Lung (tissue), 11 donors: ENCODE measurements at regions not wholly inside any gene's neighbourhood (a gene's known extent, or its start where the extent isn't known, plus 50 kb on each side); places are given as distances from the start of the nearest gene placed in this dataset.

Experiments used
- ATAC-seq: fragments of 200-7000 bp; cut with Tn5 transposase; one replicate; pipeline ENCODE4 v1.9.1; 2020; ENCODE audit warnings: moderate number of reproducible peaks; ENCODE audit not compliant: insufficient read depth, low FRiP score
- DNase-seq, 3 donors: peaks; one replicate each; pipeline ENCODE4 v3.0.0-alpha.2; 2013 to 2017
- H3K27ac ChIP-seq, 2 donors: one replicate each; pipeline ENCODE4 v1.5.1; 2013; ENCODE audit warnings: mild to moderate bottlenecking in 2 of 2, moderate library complexity in 2 of 2, control low read depth in 1 of 2, inconsistent platforms in 1 of 2, low read depth in 1 of 2, low read length in 1 of 2
- H3K27me3 ChIP-seq, 3 donors: one replicate each; pipeline ENCODE4 v1.5.1; 2013; ENCODE audit warnings: low read length in 2 of 3; ENCODE audit not compliant: control insufficient read depth in 3 of 3, insufficient read depth in 3 of 3
- H3K36me3 ChIP-seq, 4 donors: one replicate each; pipeline ENCODE4 v1.5.1; 2013; ENCODE audit warnings: low read length in 4 of 4, mild to moderate bottlenecking in 1 of 4, moderate library complexity in 1 of 4; ENCODE audit not compliant: control insufficient read depth in 4 of 4, insufficient read depth in 4 of 4
- H3K4me1 ChIP-seq, 5 donors: one replicate each; pipeline ENCODE4 v1.5.1; 2013; ENCODE audit warnings: low read length in 5 of 5, mild to moderate bottlenecking in 2 of 5, moderate library complexity in 1 of 5; ENCODE audit not compliant: control insufficient read depth in 5 of 5, insufficient read depth in 5 of 5
- H3K4me3 ChIP-seq: one replicate; pipeline ENCODE4 v1.5.1; 2013; ENCODE audit warnings: mild to moderate bottlenecking, control low read depth, moderate library complexity
- H3K9ac ChIP-seq, 2 donors: one replicate each; pipeline ENCODE4 v1.5.1; 2013; ENCODE audit warnings: low read length in 2 of 2, control low read depth in 1 of 2; ENCODE audit not compliant: insufficient read depth in 1 of 2
- H3K9me3 ChIP-seq, 4 donors: one replicate each; pipeline ENCODE4 v1.5.1; 2013; ENCODE audit warnings: low read length in 3 of 4, mild to moderate bottlenecking in 1 of 4, moderate library complexity in 1 of 4; ENCODE audit not compliant: control insufficient read depth in 4 of 4, insufficient read depth in 3 of 4
- WGBS, 2 donors: extraction: QIAGEN DNeasy Blood & Tissue Kit; methylation state at CpG; one replicate each; pipeline ENCODE4 v1.1.7; 2013; 5-methylcytosine and 5-hydroxymethylcytosine counted together
- TF ChIP-seq, protein P1 (sequence below): IDR thresholded peaks from 2 replicates; pipeline ENCODE4 v1.5.1; 2012; ENCODE audit warnings: mild to moderate bottlenecking; ENCODE audit errors: control extremely low read depth, extremely low read depth
- donor health status: control.
- donor health status: control.
- donor health status: Bipolar disorder and iron deficiency.
- donor health status: healthy.
- donor health status: DM: yes; HTN: yes; CAD: no.

DNA sequence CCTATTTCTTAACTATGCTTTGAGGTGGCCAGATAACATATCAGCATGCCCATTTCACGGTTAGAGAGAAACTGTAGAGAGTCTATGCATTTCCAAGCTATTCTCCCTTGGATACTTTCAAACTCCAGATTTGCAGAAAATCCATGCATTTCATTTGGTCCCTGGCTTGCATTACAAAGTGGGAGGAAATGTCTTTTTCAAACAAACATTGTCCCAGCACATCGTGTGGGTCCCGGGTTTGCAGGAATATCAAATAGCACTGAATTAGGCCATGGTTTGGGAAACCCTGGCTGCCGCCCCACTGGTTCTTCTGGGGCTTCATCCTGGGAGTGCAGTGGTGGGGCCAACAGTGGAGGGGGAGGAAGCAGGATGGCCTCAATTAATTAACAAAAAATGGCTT is 171.9 kb downstream of the IRX5 start:
- peaks cover 0 to 7% (median 0%) of the 10 kb centered on the region in 4 donors for H3K9me3 ChIP-seq
- no peak overlapping the region for H3K4me3 ChIP-seq
- no peaks in the 10 kb centered on the region for H3K27me3 ChIP-seq
- 65 to 68% methylated on average over 4 of the region's 4 CpGs for WGBS, 2 donors
- no peak overlapping the region for H3K9ac ChIP-seq
- no peak overlapping the region for H3K27ac ChIP-seq
- TF ChIP-seq, protein P1, sequence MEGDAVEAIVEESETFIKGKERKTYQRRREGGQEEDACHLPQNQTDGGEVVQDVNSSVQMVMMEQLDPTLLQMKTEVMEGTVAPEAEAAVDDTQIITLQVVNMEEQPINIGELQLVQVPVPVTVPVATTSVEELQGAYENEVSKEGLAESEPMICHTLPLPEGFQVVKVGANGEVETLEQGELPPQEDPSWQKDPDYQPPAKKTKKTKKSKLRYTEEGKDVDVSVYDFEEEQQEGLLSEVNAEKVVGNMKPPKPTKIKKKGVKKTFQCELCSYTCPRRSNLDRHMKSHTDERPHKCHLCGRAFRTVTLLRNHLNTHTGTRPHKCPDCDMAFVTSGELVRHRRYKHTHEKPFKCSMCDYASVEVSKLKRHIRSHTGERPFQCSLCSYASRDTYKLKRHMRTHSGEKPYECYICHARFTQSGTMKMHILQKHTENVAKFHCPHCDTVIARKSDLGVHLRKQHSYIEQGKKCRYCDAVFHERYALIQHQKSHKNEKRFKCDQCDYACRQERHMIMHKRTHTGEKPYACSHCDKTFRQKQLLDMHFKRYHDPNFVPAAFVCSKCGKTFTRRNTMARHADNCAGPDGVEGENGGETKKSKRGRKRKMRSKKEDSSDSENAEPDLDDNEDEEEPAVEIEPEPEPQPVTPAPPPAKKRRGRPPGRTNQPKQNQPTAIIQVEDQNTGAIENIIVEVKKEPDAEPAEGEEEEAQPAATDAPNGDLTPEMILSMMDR: no peak
- ATAC-seq (no peak), DNase-seq (no peak)
- no peaks in the 10 kb centered on the region for H3K4me1 ChIP-seq
- H3K36me3 ChIP-seq: no peaks in the 10 kb centered on the region

DNA sequence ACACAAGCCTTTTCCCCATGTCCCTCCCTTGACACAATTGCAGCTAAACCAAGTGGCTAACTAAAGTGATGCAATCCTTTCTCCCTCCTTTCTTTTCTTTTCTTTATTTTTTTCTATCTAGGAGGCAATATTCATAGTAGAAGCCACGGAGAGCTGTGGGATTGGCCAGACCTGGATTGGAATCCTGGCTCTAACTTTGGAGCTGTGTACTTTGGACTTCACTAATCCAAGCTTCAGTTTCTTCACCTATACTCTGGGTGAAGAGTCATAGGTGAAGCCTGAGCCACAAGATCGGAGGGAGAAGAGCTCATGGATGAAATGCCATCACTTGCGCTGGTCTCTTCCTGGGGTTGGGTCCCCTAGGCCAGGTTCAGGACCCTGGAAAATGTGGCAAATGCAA is 177.2 kb downstream of the IRX5 start:
- ATAC-seq: no peak
- TF ChIP-seq, protein P1: no peak
- WGBS, 2 donors: 86 to 89% methylated on average over 3 of the region's 3 CpGs
- Histone ChIP-seq H3K4me1 (no peaks in the 10 kb centered on the region), H3K9me3 (peaks cover 0 to 2% (median 0%) of the 10 kb centered on the region in 4 donors), H3K27me3 (no peaks in the 10 kb centered on the region), H3K9ac (no peak overlapping the region), H3K36me3 (no peaks in the 10 kb centered on the region), H3K27ac (no peak overlapping the region), H3K4me3 (no peak overlapping the region)
- DNase-seq: no peak

DNA sequence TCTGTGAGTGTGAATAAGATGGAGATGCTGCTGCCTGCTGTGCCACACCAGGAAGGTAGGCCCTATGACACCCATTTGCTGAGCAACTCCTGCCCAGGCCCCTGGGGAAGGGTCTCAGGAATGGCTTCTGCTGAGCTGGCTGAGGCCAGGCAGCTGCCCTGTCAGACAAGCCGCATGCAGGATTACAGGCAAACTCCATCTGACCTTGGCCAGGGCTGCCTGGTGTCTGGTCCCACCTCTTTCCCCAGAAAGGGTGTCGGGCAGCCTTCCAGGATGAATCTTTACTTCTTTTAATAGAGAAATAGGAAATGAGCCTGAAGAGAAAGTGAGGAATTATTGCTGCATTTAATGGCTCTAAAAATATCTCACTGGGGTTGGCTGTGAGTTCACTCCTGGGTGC is 182.5 kb downstream of the IRX5 start:
- H3K9me3 ChIP-seq: no peaks in the 10 kb centered on the region
- WGBS, 2 donors: 76 to 80% methylated on average over 2 of the region's 2 CpGs
- TF ChIP-seq, protein P1: no peak

DNA sequence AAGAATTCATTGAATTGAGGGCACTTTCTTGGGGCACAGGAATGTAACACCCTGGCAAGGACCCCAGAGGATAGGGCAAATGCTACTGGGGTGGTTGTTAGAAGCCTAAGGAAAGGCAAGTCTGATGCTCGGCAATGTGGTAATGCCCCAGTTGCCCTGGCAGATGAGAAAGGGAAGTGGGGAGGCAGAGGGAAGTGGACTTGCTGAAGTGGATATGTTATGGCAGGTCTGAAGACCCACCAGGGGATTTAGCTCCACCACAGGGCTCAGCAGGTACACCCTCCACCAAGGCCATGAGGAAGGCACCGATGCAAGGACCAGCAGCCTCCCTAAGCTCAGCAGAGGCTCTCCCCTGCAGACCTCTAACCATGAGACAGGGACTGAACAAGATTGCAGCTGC is 184.8 kb downstream of the IRX5 start:
- Histone ChIP-seq H3K4me3 (no peak overlapping the region), H3K27me3 (no peaks in the 10 kb centered on the region), H3K9me3 (no peaks in the 10 kb centered on the region), H3K27ac (no peak overlapping the region), H3K36me3 (no peaks in the 10 kb centered on the region), H3K4me1 (no peaks in the 10 kb centered on the region), H3K9ac (no peak overlapping the region)
- ATAC-seq: no peak
- no peak for DNase-seq
- WGBS, 2 donors: 67 to 87% methylated on average over 2 of the region's 2 CpGs
- TF ChIP-seq, protein P1: no peak

More for the DNA sequence above, 182.5 kb downstream of the IRX5 start:
- Histone ChIP-seq H3K4me1 (no peaks in the 10 kb centered on the region), H3K4me3 (no peak overlapping the region), H3K27ac (no peak overlapping the region), H3K36me3 (no peaks in the 10 kb centered on the region), H3K27me3 (no peaks in the 10 kb centered on the region), H3K9ac (no peak overlapping the region)
- no peak for ATAC-seq
- DNase-seq: no peak
